ENCODE measurements at regions not wholly inside any gene's neighbourhood (a gene's known extent, or its start where the extent isn't known, plus 50 kb on each side); places are given as distances from the start of the nearest gene placed in this dataset.

- TF ChIP-seq, protein P1, sequence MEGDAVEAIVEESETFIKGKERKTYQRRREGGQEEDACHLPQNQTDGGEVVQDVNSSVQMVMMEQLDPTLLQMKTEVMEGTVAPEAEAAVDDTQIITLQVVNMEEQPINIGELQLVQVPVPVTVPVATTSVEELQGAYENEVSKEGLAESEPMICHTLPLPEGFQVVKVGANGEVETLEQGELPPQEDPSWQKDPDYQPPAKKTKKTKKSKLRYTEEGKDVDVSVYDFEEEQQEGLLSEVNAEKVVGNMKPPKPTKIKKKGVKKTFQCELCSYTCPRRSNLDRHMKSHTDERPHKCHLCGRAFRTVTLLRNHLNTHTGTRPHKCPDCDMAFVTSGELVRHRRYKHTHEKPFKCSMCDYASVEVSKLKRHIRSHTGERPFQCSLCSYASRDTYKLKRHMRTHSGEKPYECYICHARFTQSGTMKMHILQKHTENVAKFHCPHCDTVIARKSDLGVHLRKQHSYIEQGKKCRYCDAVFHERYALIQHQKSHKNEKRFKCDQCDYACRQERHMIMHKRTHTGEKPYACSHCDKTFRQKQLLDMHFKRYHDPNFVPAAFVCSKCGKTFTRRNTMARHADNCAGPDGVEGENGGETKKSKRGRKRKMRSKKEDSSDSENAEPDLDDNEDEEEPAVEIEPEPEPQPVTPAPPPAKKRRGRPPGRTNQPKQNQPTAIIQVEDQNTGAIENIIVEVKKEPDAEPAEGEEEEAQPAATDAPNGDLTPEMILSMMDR (IDR thresholded peaks at IDR 0.05; ENCODE audit: insufficient read depth, low read length, poor library complexity, severe bottlenecking), result no peak
- TF ChIP-seq EZH2phosphoT487 (conservative IDR thresholded peaks at IDR 0.05; ENCODE audit: low read length), result no peak
These were observed 131.7 kb downstream of the C12orf75 start for GRCh38 chr12:105461944-105462762.
